GM12873 (cell line): ENCODE measurements at regions not wholly inside any gene's neighbourhood (a gene's known extent, or its start where the extent isn't known, plus 50 kb on each side); places are given as distances from the start of the nearest gene placed in this dataset.

ENCODE experiments used
- TF ChIP-seq, protein P1 (sequence below): IDR thresholded peaks from 2 replicates; pipeline ENCODE4 v1.5.1; 2012; ENCODE audit warnings: low read depth, mild to moderate bottlenecking, moderate library complexity, low read length, control low read depth; ENCODE audit not compliant: insufficient read depth; ENCODE audit errors: missing control alignments

GRCh38 chr11:106523921-106524320 is 446.5 kb downstream of the AASDHPPT start:
- TF ChIP-seq, protein P1, sequence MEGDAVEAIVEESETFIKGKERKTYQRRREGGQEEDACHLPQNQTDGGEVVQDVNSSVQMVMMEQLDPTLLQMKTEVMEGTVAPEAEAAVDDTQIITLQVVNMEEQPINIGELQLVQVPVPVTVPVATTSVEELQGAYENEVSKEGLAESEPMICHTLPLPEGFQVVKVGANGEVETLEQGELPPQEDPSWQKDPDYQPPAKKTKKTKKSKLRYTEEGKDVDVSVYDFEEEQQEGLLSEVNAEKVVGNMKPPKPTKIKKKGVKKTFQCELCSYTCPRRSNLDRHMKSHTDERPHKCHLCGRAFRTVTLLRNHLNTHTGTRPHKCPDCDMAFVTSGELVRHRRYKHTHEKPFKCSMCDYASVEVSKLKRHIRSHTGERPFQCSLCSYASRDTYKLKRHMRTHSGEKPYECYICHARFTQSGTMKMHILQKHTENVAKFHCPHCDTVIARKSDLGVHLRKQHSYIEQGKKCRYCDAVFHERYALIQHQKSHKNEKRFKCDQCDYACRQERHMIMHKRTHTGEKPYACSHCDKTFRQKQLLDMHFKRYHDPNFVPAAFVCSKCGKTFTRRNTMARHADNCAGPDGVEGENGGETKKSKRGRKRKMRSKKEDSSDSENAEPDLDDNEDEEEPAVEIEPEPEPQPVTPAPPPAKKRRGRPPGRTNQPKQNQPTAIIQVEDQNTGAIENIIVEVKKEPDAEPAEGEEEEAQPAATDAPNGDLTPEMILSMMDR, result no peak

- TF ChIP-seq, protein P1, result no peak
Observed at GRCh38 chr11:106524436-106524835, 447.0 kb downstream of the AASDHPPT start.

GRCh38 chr11:106533046-106533445 is 455.6 kb downstream of the AASDHPPT start:
- TF ChIP-seq, protein P1, result no peak

DNA sequence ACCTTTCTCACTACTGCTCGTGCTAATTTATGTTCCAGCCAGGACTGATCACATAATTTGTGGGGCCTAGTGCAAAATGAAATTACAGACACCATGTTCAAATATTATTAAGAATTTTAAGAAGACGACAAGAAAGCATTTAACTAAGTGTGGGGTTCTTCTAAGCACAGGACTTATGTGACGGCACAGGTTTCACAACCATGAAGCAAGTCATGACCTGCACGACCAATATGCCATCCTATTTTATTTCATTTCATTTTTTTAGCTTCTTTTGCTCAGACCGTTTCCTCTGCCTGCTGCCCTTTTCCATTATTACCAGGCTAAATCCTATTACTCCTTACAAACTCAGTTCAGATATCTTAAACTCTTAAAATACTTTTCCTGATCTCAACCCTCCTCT is 462.5 kb downstream of the AASDHPPT start:
- TF ChIP-seq, protein P1, result no peak

DNA sequence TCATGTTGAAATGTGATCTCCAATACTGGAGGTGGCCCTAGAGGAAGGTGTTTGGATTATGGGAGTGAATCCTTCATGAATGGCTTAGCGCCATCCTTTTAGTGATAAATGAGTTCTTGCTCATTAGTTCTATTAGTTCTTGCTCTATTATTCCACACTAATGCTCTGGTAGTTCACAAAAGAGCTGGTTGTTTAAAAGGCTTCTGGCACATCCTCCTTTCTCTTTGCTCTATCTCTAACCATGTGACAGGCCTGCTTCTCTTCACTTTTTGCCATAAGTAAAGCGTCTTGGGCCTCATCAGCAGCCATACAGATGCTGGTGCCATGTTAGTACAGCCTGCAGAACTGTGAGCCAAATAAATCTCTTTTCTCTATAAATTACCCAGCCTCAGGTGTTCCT is 469.9 kb downstream of the GUCY1A2 start:
- TF ChIP-seq, protein P1, result no peak

DNA sequence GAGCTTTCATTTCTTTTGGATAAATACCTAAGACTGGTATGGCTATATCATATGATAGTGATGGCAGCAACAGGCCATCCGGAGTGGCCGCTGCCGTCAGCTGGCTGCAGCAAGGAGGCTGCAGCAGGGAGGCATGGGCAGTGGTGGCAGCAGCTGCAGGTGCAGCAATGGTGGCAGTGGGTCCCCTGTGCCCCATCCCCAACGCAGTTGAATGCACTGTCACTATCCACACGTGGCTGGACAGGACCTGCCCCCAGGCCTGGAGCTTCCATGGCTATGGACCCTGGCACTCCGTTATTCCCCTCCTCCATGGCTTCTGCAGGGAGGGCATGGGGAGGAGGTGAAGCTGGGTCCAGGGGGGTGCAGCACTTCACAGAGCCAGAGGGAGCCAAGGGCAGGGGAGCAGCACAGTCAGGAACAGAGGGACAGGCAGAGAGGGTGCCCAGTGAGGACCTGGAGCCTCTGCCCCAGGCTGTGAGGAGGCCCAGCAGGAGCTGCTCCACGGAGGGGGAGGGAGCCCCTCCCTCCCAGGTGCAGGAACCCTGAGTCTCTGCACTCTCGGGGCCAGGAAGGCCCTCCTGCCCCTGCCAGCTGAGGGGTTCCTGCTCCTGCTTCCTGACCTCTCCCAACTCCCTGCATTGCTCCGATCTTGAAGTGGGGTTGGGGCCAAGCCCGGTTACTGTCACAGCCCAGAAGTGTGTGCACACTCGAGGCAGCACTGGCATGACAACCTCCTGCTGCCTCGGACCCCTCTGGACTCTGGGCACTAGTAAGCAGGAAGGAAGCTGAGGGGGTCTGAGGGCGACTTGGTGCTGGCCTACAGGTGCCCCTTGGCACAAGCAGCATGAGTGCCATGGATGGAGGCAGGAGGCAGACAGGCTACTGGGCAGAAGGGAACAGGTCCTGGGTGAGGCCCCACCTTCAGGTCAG is 466.3 kb downstream of the GUCY1A2 start:
- TF ChIP-seq, protein P1, result no peak

DNA sequence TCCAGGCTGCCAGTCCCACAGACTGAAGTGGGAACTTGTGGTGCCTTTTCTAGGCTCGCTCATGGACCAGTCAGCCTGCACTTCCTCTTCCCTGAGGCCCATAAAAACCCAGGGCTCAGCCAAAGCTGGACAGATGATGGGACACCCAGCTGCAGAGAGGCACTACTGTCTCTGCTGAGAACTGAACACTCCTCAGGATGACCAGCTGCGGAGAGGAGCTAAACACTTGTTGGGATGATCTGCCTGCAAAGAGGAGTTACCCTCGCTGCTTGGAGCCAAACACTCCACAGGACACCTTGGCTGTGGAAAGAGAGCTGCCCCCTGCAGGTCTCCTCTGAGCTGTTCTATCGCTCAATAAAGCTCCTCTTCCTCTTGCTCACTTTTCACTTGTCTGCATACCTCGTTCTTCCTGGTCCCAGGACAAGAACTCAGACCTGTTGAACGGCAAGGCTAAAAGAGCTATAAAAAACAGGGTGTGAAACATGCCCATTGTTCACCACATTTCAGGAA is 465.5 kb downstream of the GUCY1A2 start:
- TF ChIP-seq, protein P1, result no peak
